AG10803 (cell line): ENCODE measurements at regions not wholly inside any gene's neighbourhood (a gene's known extent, or its start where the extent isn't known, plus 50 kb on each side); places are given as distances from the start of the nearest gene placed in this dataset.

ENCODE experiments used
- DNase-seq: peaks from one replicate; pipeline ENCODE4 v3.0.0; 2010; ENCODE audit warnings: low read depth
- H3K4me3 ChIP-seq: 2 replicates; pipeline ENCODE4 v1.5.1; 2011; ENCODE audit warnings: mild to moderate bottlenecking, low read length, control low read depth
- CTCF ChIP-seq: conservative IDR thresholded peaks from 2 replicates; pipeline ENCODE4 v1.5.1; 2011; ENCODE audit warnings: mild to moderate bottlenecking, low read length, control low read depth, inconsistent platforms

GRCh38 chr3:182124716-182125115 lies 413.0 kb downstream of the SOX2 start:
- DNase-seq, result no peak
- H3K4me3 ChIP-seq, result no peak overlapping the region
- TF ChIP-seq CTCF, result no peak

GRCh38 chr3:182129740-182130139 lies 418.0 kb downstream of the SOX2 start:
- no peak overlapping the region for H3K4me3 ChIP-seq
- no peak for TF ChIP-seq CTCF
- DNase-seq, result no peak

GRCh38 chr3:182133752-182134151 lies 422.0 kb downstream of the SOX2 start:
- DNase-seq, result no peak
- no peak for TF ChIP-seq CTCF
- H3K4me3 ChIP-seq, result no peak overlapping the region

DNA sequence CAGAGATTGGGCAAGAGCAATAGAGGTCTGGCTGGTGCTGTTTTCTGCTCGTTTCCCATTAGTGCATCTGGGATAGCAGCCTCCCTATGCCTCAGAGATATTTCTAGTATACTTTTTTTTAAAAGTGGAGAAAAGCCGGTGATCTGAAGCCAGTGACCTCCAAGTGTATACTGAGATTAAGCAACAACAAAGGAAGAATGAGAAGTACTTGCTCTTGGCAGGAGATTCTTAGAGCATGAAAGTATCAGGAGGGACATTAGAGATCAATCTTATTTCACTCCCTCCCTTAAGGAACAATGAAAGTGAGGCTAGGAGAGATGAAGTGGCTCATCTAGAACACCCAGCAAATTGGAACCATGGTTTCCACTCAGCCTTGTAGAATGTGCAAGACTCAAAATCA lies 423.3 kb downstream of the SOX2 start:
- TF ChIP-seq CTCF, result no peak
- no peak overlapping the region for H3K4me3 ChIP-seq
- DNase-seq, result no peak

GRCh38 chr3:182136008-182136910 lies 424.5 kb downstream of the SOX2 start:
- H3K4me3 ChIP-seq, result no peak overlapping the region
- TF ChIP-seq CTCF, result no peak
- DNase-seq, result no peak

- no peak for DNase-seq
- TF ChIP-seq CTCF, result no peak
- H3K4me3 ChIP-seq, result no peak overlapping the region
Observed at GRCh38 chr3:182138393-182138792, 426.7 kb downstream of the SOX2 start.
